ENCODE measurements at regions not wholly inside any gene's neighbourhood (a gene's known extent, or its start where the extent isn't known, plus 50 kb on each side); places are given as distances from the start of the nearest gene placed in this dataset.
"Not testable (repeated sequence)": the region's sequence is repeated elsewhere in the genome, so short reads cannot be mapped to it uniquely, and the experiment has no call there.

DNA sequence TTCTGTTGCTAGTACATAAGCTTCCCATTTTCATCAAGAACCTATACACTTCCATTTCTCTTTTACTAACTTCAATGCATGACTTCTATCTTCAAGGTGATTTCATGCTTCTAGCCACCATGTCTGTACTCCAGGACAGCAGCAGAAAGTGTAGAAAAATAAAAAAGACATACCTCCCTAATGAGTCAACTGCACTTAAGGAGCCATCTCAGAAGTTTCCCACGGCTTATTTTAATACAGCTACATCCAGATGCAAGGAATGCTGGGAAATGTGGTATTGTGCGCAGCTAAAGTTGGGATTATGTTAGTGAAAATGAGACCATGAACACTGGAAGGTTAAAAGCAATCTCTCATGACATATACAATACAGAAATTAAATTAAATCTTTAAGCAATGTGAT, 264.7 kb upstream of the ZNF322 start:
- not testable (repeated sequence) for TF ChIP-seq POLR2A (IDR thresholded peaks at IDR 0.05)
- TF ChIP-seq, protein P1, sequence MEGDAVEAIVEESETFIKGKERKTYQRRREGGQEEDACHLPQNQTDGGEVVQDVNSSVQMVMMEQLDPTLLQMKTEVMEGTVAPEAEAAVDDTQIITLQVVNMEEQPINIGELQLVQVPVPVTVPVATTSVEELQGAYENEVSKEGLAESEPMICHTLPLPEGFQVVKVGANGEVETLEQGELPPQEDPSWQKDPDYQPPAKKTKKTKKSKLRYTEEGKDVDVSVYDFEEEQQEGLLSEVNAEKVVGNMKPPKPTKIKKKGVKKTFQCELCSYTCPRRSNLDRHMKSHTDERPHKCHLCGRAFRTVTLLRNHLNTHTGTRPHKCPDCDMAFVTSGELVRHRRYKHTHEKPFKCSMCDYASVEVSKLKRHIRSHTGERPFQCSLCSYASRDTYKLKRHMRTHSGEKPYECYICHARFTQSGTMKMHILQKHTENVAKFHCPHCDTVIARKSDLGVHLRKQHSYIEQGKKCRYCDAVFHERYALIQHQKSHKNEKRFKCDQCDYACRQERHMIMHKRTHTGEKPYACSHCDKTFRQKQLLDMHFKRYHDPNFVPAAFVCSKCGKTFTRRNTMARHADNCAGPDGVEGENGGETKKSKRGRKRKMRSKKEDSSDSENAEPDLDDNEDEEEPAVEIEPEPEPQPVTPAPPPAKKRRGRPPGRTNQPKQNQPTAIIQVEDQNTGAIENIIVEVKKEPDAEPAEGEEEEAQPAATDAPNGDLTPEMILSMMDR (IDR thresholded peaks at IDR 0.05), result not testable (repeated sequence)

All from adrenal gland (tissue), 5 donors.